HPDE6-E6E7 (cell line): ENCODE measurements at regions not wholly inside any gene's neighbourhood (a gene's known extent, or its start where the extent isn't known, plus 50 kb on each side); places are given as distances from the start of the nearest gene placed in this dataset.

Experiments used
- DNase-seq: peaks from one replicate; pipeline ENCODE4 v3.0.0; 2011; ENCODE audit warnings: missing footprints; ENCODE audit errors: extremely low spot score

DNA sequence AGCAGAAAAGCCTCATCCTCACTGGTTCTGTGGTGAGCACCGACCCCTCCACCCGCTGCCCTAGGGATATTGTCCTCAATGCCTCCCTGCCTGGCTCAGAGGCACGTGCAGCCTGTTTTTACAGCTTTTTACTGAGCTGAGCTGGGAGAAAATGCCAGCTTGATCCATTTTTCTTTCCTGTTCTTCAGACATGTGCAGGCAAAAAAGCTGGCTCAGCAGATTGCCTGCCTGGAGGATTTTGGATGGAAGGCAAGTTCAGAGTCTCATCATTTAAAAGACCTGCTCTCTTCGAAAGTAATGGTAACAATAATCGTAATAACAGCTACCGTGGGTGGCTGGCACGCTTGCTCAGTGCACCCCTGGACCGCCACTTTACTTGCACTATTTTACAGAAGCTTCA, 135.0 kb upstream of the SMIM23 start:
- DNase-seq, result no peak

DNA sequence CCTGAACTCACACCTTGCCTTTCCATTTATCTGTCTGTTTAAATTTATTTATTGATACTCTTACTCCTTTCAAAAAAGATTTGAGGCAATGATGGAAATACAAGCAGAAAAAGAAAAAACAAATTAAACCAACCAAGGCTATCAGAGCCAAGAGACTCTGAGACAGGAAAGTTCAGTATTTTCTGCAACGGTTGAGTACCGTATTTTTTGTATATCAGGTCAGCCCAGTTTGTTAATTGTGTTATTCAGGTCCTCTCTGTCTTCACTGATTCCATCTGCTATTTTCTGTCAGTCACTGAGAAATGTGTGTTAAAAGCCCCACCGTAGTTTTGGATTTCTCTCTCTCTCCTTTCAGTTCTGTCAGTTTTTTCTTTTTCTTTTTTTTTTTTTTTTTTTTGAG, 134.5 kb upstream of the SMIM23 start:
- no peak for DNase-seq

DNA sequence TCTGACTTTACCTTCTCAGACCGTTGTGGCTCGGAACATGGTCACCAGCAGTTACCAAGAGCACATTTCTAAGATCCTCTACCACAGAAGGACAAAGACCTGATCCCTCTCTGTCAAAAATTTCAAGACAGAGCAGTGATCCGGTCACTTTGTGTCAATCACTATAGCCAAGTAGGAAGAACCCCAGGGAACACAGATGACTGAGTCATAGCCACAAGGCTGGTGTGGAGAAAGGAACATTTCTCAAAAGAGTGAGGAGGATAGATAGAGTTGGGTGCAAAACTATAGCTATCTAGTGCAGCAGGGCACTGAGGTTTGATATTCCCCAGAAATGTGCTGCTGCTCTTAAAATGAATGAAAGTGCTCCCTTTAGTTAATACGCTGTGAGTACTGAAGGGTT, 130.7 kb upstream of the SMIM23 start:
- DNase-seq, result no peak

DNA sequence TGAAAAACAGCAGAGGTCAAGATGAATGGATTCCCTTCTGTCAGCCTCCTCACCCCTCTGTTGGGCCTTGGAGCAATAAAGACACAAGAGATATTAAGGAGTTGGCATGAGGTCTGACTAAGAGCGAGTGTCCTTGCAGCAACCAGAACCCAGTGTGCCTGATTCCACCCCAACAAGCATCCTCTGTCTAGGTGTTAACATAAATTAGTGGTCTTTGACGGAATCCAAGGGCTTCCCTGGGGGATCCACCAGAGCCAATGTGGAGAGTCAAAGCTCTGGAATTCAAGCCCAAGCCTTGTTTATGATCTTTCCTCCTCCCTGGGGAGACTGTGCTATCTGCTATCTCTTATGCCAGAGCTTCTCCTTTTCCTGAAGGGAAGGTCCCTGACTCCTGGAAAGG, 128.1 kb upstream of the SMIM23 start:
- DNase-seq, result no peak

DNA sequence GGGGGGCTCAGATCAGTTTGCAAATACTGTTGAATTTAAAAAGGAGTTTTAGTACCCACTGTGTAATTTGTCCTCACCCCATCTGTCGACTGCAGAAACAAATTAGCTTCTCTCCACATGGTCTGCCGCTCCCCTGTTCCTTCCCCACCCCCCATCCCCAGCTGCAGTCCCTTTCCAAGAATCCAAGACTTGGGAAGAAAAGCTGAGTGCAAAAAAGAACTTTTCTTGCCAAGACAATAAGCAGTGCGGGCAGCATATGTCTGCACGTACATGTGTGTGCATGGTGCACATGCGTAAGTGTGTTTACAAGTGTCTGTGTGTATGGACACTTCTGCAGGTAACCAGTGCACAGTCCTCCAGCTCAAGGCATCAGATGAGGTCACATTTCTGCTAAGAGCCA, 125.7 kb upstream of the SMIM23 start:
- DNase-seq, result no peak

DNA sequence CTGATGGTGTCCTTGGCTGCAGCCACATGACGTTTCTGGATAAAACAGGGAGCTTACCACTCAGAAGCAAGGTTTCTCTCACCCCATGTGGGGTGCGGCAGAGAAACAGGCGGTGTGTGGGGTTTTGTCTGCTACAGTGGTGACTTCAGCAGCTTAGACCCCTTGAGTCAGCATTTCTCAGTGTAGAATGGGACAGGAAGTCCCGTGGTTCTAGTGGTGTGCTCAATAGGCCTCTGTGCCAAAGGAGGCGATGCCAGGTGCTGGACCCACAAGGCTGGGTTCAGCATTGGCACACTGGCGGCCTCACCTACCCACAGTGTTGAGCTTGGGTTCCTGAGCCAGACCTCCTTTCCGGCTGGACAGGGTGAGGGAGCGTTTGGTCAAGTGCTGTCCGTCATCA, 125.2 kb upstream of the SMIM23 start:
- no peak for DNase-seq

DNA sequence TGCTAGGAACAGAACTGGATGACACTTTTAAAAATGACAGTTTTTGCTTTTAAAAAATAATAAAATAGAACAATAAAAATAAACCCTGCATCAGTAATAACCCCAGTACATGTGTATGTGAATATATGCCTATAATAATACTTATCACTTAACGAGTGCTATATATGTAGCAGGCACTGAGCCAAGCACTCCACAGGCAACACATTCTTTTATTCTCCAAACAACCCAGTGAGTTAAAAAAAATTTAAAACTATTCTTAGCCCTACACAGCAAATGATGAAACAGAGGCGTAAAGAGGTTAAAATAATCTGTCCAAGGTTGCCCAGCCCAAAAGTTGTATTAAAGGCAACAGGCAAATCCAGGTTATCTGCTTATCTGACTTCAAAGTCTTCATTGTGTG, 124.5 kb upstream of the SMIM23 start:
- no peak for DNase-seq

DNA sequence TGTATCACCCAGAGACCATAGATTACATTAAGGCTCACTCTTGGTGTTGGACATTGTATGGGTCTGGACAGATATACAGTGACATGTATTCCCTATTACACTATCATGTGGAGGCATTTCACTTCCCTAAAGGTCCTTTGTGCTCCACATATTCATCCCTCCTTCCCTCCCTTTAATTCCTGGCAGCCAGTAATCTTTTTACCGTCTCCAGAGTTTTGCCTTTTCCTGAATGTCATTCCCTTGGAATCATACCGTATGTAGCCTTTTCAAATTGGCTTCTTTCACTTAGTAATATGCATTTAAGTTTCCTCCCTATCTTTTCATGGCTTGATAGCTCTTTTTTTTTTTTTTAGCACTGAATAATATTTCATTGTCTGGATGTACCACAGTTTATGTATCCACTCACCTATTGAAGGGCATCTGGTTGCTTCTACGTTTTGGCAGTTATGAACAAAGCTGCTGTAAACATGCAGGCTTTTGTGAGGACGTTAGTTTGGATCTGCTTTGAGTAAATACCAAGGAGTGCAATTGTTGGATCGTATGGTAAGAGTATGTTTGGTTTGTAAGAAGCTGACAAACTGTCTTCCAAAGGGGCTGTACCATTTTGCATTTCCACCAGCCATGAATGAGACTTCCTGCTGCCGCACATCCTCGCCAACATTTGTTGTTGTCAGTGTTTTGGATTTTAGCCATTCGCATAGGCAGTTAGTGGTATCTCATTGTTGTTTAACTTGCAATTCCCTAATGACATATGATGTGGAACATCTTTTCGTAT, 122.1 kb upstream of the SMIM23 start:
- no peak for DNase-seq

DNA sequence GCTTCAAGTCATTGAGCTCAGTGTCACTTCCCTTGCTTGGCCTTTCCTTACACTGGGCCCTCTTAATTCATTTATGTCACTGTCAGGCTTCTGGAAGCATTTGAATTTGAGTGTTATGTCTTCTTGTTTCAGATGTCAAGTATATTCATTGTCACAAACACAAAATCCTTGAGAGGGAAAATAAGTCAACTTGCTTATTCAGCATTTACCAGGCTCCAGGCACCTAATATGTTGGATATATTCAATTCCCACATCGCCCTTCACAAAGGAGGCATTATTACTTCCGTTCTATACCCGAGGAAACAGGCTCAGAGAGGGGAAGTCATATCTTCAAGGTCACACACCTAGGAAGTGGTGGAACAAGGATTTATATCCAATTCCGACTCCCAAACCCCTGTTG, 121.1 kb upstream of the SMIM23 start:
- DNase-seq, result no peak

DNA sequence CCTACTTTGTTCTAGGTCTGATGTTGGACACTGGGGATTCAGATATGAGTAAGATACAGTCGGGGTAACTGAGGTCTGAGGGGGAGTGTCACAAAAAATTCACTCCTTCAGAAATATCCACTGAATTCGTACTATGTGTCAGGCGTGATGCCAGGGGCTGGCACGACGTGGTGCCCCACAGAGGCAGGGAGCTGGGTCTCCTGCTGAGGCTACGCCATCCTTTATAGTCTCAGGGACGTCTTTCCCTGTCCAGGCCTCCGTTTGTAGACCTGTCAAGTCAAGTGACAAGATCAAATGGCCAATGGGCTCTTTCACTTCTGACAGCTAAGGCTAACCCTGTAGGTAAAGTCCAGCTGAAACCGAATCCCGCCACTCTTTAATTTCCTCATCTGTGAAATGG, 118.8 kb upstream of the SMIM23 start:
- no peak for DNase-seq

DNA sequence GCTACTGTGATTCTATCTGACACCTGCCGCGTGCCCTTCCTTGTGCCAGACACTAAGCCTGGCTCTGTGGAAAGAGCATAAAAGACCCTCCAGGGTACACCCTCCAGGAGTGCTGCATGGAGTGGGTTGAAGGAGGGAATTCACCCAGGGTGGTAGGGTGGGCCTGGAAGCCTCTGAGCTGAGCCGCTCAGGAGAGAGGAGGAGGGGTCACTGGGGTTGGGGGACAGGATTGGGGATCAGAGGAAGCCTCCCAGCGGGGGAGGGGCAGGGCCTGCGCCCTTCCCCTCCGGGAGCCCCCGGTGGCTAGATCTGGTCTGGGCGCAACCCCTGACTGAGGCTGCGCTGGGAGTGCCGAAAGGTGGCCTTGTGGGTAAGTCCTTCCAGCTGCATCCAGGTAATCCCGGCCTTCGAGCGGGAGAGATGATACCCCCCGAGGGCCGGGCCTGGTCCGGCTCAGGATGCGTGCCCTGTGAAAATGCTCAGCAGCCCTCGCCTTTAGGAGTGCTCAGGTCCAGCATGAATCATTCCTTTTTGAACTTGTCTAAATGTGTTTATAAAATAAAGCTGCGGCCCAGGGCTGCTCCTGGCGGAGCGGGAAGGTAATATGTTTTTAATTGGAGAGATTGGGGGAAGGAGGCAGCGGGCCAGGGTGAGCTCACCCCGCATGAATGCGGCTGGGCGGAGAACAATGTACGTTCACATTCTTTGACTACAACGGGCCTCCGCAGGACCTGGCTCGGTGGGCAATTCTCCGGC, 118.1 kb upstream of the SMIM23 start:
- DNase-seq, result peak; percentile 66

DNA sequence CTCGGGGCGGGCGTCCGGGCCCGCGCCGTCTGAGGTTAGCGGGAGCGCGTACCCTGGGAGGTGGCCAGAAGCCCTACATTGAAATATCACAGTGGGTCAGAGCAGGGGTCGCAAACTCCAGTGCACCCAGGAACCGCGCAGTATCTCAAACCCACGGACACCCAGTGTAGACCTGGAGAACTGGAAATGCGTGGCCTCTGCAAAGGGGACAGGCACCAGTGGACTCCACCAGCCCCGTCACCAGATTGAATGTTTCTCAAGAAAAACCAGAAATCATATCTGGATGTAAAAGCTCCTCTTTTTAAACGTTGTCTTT, 117.6 kb upstream of the SMIM23 start:
- no peak for DNase-seq

DNA sequence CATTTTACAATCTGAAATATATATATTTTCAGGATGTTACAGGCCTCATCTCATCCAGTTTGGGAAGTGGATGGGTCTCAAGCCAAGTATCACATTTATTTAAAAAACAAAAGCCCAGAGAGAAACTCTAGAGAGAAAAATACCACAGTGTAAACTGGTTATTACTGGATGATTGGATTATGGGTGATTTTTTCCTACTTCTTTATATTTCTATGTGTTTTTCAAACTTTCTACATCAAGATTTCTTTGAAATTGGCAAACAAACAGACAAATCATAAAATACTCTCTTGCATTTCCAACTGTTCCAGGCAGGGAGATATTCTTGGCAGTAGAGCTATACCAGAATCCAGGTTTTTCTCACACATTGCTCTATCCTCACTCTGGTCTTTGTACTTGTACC, 116.0 kb upstream of the SMIM23 start:
- no peak for DNase-seq

DNA sequence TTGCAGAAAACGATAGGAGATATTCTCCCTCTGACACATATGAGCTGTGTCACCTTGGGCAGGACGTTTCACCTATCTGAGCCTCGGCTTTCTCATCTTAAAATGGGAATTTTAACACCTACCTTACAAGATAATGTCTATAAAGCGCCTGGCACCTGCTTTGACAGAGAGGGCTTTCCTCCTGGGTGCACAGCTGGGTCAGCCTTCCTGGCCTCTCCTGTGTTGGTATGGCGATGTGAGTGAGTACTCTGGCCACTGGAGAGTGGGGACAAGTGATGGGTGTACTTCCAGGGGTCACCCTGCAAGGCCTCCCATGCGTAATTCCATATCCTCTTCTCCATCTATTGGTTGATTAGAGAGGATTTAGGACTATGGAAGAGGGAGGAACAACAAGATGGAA, 113.1 kb upstream of the SMIM23 start:
- DNase-seq, result no peak

DNA sequence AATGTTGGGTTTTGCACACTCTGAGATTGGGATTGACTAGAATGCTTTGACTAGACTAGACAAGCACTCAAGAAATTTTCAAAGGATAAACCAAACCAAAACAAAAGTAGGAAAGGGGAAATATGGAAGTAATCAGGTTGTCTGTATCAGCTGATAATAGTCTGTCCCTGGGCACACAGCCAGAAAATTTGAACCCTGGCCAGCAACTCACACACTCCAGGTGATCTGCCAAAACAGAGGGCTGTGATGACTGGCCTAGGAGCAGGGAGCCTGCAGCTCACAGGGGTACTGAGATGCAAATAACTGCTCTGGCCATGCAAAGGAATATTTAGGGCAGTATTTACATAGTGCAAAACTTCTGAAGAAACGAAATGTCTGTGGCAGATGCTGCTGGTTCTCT, 112.3 kb upstream of the SMIM23 start:
- DNase-seq, result no peak

DNA sequence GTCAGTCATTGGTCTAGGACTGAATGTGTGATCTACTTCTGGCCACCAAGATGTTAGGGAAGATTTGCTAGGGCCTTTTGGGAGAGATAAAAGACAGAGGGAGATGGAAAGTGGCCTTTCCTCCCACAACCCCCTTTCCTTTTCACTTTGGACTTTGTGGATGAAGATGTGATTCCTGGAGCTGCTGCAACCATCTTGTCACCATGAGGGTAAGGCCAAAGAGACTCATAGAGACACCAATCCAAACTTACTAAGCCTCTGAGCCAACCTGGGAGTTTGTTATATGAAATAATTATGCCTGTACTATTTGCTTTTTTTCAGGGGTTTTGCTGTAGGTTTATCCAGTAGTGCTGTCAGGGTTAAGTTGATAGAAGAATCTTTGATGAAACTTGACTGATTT, 111.8 kb upstream of the SMIM23 start:
- no peak for DNase-seq

DNA sequence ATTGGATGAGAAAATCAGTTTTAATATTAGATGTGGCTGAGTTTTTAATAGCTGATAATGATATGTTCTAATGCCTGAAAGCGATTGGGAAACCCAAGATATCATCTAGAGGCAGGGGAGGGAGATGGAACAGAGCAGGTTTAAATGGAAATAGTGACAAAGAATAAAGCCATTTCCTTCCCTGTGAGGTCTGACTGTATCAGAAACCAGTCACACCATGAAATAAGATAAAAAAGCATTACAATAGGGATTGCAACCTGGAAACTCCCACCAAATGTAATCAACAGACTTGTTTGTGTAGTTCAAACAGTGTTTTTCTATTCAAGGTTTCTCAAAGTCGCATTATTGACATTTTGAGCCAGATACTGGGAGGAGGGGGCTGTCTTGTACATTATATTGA, 110.1 kb upstream of the SMIM23 start:
- no peak for DNase-seq

DNA sequence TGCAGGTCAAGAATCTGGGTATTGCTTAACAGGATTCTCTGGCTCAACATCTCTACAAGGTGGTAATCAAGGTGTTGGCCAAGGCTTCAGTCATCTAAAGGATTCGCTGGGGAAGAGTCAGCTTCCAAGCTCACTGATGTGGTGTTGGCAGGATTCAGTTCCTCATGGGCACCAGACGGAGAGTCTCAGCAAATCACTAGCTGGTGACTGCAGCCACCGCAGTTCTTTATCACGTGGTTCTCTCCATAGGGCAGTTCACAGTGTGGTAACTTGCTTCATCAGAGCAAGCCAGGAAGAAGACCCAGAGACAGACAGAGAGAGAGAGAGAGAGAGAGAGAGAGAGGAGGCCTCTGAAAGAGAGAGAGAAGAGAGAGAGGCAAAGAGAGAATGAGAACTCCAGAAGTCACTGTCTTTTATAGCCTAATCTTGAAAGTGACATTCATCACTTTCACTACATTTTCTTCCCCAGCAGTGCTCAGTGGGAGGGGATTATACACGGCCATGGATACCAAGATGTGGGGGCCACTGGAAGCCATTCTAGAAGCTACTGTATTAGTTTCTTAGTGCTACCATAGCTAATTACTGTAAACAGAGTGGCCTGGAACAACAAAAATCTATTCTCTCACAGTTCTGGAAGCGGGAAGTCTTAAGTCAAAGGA, 109.2 kb upstream of the SMIM23 start:
- DNase-seq, result no peak

DNA sequence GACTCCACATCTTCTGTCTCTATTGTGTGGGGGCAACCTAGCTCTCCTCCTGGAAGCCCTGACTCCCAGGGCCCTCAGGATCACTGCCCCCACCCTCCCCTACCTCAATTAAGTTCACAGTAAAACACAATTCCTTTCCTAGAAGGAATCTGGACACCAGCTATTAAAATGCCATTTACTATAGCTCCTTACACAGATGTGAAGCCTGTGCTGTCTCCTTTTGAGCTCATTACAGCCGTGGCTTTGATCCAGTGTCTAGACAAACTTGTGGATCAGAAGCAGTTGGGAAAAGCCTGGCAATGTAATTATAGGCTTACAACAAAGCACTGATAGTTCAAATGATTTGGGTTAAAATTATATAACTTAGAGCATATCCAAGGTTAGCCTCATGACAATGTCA, 107.0 kb upstream of the SMIM23 start:
- DNase-seq, result no peak

DNA sequence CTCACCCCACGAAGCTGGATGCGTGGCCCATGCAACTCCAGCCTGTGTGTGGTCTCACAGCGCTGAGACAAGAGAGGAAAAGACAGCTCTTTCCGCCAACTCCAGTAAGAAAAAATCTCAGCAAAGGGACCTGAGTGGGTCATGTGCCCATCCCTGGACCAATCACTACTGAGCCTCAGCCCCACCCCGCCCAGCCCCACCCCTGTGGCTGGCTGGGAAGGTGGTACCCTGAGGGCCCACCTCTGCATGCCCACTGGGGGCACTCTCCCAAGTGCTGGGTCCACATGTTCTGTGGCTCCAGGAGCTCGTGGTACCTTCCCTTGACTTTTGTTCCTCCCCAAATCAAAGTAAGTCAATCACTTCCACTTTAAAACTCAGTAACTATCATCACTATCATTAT, 105.1 kb upstream of the SMIM23 start:
- DNase-seq, result no peak

DNA sequence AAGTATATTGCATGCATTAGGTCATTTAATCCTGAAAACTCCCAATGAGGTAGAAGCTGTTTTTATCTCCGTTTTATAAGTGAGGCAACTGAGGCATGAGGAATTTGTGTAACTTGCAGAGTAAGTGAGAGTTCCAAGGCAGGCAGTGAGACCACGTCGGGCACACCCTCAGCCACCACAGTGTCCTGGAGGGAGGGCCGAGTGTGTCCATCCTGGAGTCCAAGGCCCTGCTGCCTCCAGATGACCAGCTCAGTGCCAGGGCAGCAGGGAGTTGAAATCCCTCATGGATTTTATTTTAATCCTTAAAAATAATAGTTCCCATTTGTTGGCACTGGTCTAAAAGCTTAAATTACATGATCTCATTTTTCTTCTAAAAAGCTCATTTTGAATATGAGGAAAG, 104.6 kb upstream of the SMIM23 start:
- no peak for DNase-seq

DNA sequence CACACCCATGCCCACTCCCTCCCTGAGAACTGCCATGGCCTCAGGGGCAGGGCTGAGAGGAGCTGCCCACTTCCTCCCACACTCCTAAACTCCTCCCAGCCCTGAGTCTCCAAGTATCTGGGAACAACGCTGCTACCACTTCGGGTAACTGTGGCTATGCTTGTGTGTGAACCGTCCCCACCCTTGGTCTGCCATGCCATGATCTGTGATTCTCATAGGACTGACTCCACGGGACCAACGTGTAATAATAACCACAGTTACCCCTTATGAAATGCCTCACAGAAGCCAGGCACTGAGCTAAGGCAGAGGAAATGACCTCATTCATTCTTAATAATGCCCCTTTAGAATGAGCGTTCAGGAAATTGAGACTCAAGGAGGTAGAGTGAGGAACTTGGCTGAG, 103.9 kb upstream of the SMIM23 start:
- no peak for DNase-seq

DNA sequence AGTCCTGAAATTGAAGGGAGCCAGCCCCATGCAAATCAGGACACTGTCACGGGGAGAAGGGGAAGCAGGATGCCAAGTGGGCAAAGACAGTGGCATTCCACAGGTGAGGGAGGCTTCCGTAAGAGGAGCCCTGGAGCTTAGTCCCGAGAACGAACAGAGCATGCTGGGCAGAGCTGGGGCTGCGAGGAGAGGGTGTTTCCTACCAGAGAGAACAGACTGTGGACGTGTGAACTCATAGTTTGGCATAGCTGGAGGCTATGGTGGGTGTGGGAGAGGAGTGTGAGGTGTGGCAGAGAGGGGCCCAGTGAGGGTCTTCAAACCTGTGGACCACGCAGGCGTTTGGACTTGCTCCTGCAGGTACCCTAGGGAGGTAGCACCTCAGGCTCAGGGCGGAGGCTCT, 102.8 kb upstream of the SMIM23 start:
- DNase-seq, result no peak
